PC-3 (cell line): ENCODE measurements at regions not wholly inside any gene's neighbourhood (a gene's known extent, or its start where the extent isn't known, plus 50 kb on each side); places are given as distances from the start of the nearest gene placed in this dataset.
A peak's percentile ranks its signal among the peaks of the same experiment; 100 is the strongest.

Experiments used
- ATAC-seq: fragments of 200-7000 bp; cut with Tn5 transposase; 2 replicates; pipeline ENCODE4 v1.9.1; 2020; ENCODE audit warnings: mild to moderate bottlenecking, moderate library complexity
- BruUV-seq: library from RNA; stranded (reverse); fragments of 400-500 nt; replicated peaks from 2 replicates; lab custom pipeline; 2021; lab: Mats Ljungman, UMichigan
- CTCF ChIA-PET: fragments of 300-600 bp; sonication (Branson Sonifier 250); formaldehyde crosslinking; loops from one replicate; lab custom pipeline; 2022; ENCODE audit warnings: antibody characterized with exemption; lab: Charles Lee
- POLR2A ChIA-PET: fragments of 300-600 bp; sonication (Branson Sonifier 250); formaldehyde crosslinking; loops from one replicate; lab custom pipeline; 2022; ENCODE audit warnings: antibody characterized with exemption; ENCODE audit not compliant: unreplicated experiment; lab: Charles Lee
- DNase-seq: peaks from one replicate; pipeline ENCODE4 v3.0.0-alpha.2; 2015
- H2AFZ ChIP-seq: fragments of 300-600 bp; sonication (generic); 2 replicates; pipeline ENCODE4 v1.6.0; 2016; ENCODE audit warnings: antibody characterized with exemption, low read length
- H3F3A ChIP-seq: fragments of 300-600 bp; sonication (generic); one replicate; pipeline ENCODE4 v1.6.0; 2017; ENCODE audit warnings: antibody characterized with exemption, low read length, control low read depth, mild to moderate bottlenecking; ENCODE audit not compliant: unreplicated experiment
- H3K27ac ChIP-seq: fragments of 300-600 bp; sonication (generic); 2 replicates; pipeline ENCODE4 v1.5.1; 2016; ENCODE audit warnings: mild to moderate bottlenecking, low read length
- H3K27me3 ChIP-seq: fragments of 300-600 bp; sonication (generic); 2 replicates; pipeline ENCODE4 v1.6.1; 2016; ENCODE audit warnings: low read length, mixed read lengths
- H3K36me3 ChIP-seq: fragments of 300-600 bp; sonication (generic); 2 replicates; pipeline ENCODE4 v1.6.1; 2016; ENCODE audit warnings: low read depth, mixed run types, low read length, mixed read lengths
- H3K4me1 ChIP-seq: fragments of 300-600 bp; sonication (generic); 2 replicates; pipeline ENCODE4 v1.5.1; 2016; ENCODE audit warnings: low read length; ENCODE audit not compliant: insufficient read depth
- H3K4me2 ChIP-seq: fragments of 300-600 bp; sonication (generic); 2 replicates; pipeline ENCODE4 v1.6.0; 2016; ENCODE audit warnings: low read length
- H3K4me3 ChIP-seq: fragments of 300-600 bp; sonication (generic); 2 replicates; pipeline ENCODE4 v1.5.1; 2016; ENCODE audit warnings: mild to moderate bottlenecking, low read length, mixed read lengths
- H3K79me2 ChIP-seq: fragments of 300-600 bp; sonication (generic); 2 replicates; pipeline ENCODE4 v1.6.1; 2017; ENCODE audit warnings: low read length, mixed read lengths
- H3K9ac ChIP-seq: fragments of 300-600 bp; sonication (generic); 2 replicates; pipeline ENCODE4 v1.6.0; 2016; ENCODE audit warnings: mild to moderate bottlenecking, low read length
- H3K9me2 ChIP-seq: fragments of 300-600 bp; sonication (generic); replicated peaks from 2 replicates; pipeline ENCODE4 v1.6.1; 2016; ENCODE audit warnings: mixed run types, low read length, mixed read lengths
- H3K9me3 ChIP-seq: fragments of 300-600 bp; sonication (generic); 2 replicates; pipeline ENCODE4 v1.6.1; 2016; ENCODE audit warnings: low read length, mixed read lengths
- H4K20me1 ChIP-seq: fragments of 300-600 bp; sonication (generic); 2 replicates; pipeline ENCODE4 v1.6.1; 2016; ENCODE audit warnings: low read length, mixed read lengths
- EZH2 ChIP-seq: fragments of 300-600 bp; sonication (generic); IDR thresholded peaks from one replicate; pipeline ENCODE4 v1.6.1; 2017; ENCODE audit warnings: antibody characterized with exemption, mild to moderate bottlenecking, low read length; ENCODE audit not compliant: unreplicated experiment
- EZH2phosphoT487 ChIP-seq: fragments of 300-600 bp; sonication (generic); IDR thresholded peaks from 2 replicates; pipeline ENCODE4 v1.6.1; 2018; ENCODE audit warnings: mild to moderate bottlenecking, antibody characterized with exemption, low read length, borderline replicate concordance
- intact Hi-C: fragments of 100-400 bp; cut with micrococcal nuclease; formaldehyde crosslinking; loops from 2 replicates; pipeline ENCODE4 v1.9.0; 2023
- TF ChIP-seq, protein P1 (sequence below): fragments of 300-600 bp; sonication (generic); conservative IDR thresholded peaks from 2 replicates; pipeline ENCODE4 v1.5.1; 2017; ENCODE audit warnings: antibody characterized with exemption, low read depth, mild to moderate bottlenecking, low read length

GRCh38 chr2:142756430-142756829, 121.0 kb upstream of the KYNU start:
- H3K4me2 ChIP-seq, result no peak overlapping the region
- BruUV-seq, result no TSS peak
- no peak for TF ChIP-seq EZH2
- no peak for TF ChIP-seq EZH2phosphoT487
- TF ChIP-seq, protein P1, sequence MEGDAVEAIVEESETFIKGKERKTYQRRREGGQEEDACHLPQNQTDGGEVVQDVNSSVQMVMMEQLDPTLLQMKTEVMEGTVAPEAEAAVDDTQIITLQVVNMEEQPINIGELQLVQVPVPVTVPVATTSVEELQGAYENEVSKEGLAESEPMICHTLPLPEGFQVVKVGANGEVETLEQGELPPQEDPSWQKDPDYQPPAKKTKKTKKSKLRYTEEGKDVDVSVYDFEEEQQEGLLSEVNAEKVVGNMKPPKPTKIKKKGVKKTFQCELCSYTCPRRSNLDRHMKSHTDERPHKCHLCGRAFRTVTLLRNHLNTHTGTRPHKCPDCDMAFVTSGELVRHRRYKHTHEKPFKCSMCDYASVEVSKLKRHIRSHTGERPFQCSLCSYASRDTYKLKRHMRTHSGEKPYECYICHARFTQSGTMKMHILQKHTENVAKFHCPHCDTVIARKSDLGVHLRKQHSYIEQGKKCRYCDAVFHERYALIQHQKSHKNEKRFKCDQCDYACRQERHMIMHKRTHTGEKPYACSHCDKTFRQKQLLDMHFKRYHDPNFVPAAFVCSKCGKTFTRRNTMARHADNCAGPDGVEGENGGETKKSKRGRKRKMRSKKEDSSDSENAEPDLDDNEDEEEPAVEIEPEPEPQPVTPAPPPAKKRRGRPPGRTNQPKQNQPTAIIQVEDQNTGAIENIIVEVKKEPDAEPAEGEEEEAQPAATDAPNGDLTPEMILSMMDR, result no peak

GRCh38 chr2:142755191-142755590, 122.3 kb upstream of the KYNU start:
- Histone ChIP-seq H3K9me3 (no peaks in the 10 kb centered on the region), H3K4me2 (no peak overlapping the region), H3K9ac (no peak overlapping the region), H3K36me3 (no peaks in the 10 kb centered on the region), H3K79me2 (no peaks in the 10 kb centered on the region), H3K9me2 (no peaks in the 10 kb centered on the region), H3K4me3 (no peak overlapping the region), H4K20me1 (no peaks in the 10 kb centered on the region), H3K27me3 (no peaks in the 10 kb centered on the region), H2AFZ (no peak overlapping the region), H3F3A (no peaks in the 10 kb centered on the region), H3K27ac (no peak overlapping the region), H3K4me1 (peaks cover 24% of the 10 kb centered on the region)
- ATAC-seq, result no peak
- intact Hi-C loops, result no loop called here
- no TSS peak for BruUV-seq
- TF ChIP-seq, protein P1, result no peak
- no peak for TF ChIP-seq EZH2phosphoT487
- no peak for TF ChIP-seq EZH2
- ChIA-PET POLR2A (no interaction called here), CTCF (no interaction called here)
- DNase-seq, result no peak

More at GRCh38 chr2:142756430-142756829, 121.0 kb upstream of the KYNU start:
- Histone ChIP-seq H3K9me3 (no peaks in the 10 kb centered on the region), H3K9me2 (no peaks in the 10 kb centered on the region), H3F3A (no peaks in the 10 kb centered on the region), H3K79me2 (no peaks in the 10 kb centered on the region), H3K4me3 (no peak overlapping the region), H3K4me1 (peaks cover 24% of the 10 kb centered on the region), H3K27me3 (no peaks in the 10 kb centered on the region), H3K36me3 (no peaks in the 10 kb centered on the region), H3K9ac (no peak overlapping the region), H2AFZ (no peak overlapping the region), H3K27ac (peak overlapping the region; percentile 48), H4K20me1 (no peaks in the 10 kb centered on the region)
- DNase-seq, result peak; percentile 72
- CTCF ChIA-PET, result no interaction called here
- intact Hi-C loops, result no loop called here
- ATAC-seq, result peak; percentile 83
- POLR2A ChIA-PET, result interaction anchor here (0.6 kb wide), 1 partner anchor 1775 kb away, joined by 5 read pairs; no protein-coding TSS in a partner anchor

- Histone ChIP-seq H3K79me2 (no peaks in the 10 kb centered on the region), H3K4me1 (peaks cover 24% of the 10 kb centered on the region), H3K4me2 (no peak overlapping the region), H3K9me2 (no peaks in the 10 kb centered on the region), H3K36me3 (no peaks in the 10 kb centered on the region), H3F3A (no peaks in the 10 kb centered on the region), H4K20me1 (no peaks in the 10 kb centered on the region), H3K4me3 (no peak overlapping the region), H3K27ac (no peak overlapping the region), H3K9me3 (no peaks in the 10 kb centered on the region), H3K9ac (no peak overlapping the region), H3K27me3 (no peaks in the 10 kb centered on the region), H2AFZ (no peak overlapping the region)
- peak; percentile 85 for ATAC-seq
- TF ChIP-seq EZH2 (no peak), EZH2phosphoT487 (no peak)
- TF ChIP-seq, protein P1, result no peak
- POLR2A ChIA-PET, result no interaction called here
- peak; percentile 58 for DNase-seq
- BruUV-seq, result no TSS peak
- intact Hi-C loops, result loop anchor here (1.0 kb wide), 1 partner anchor 120 kb away; no protein-coding TSS in a partner anchor
- CTCF ChIA-PET, result no interaction called here
These were observed 123.3 kb upstream of the KYNU start for GRCh38 chr2:142754182-142754581.
